Mesodermal cell (in vitro differentiated cells): ENCODE measurements at regions not wholly inside any gene's neighbourhood (a gene's known extent, or its start where the extent isn't known, plus 50 kb on each side); places are given as distances from the start of the nearest gene placed in this dataset.

Experiments
- H3K27ac ChIP-seq: 2 replicates; pipeline ENCODE4 v1.7.0; 2013; ENCODE audit warnings: mild to moderate bottlenecking, low read depth, low read length, moderate library complexity; ENCODE audit not compliant: severe bottlenecking
- H3K36me3 ChIP-seq: 2 replicates; pipeline ENCODE4 v1.7.1; 2013; ENCODE audit warnings: mild to moderate bottlenecking, low read length, moderate library complexity; ENCODE audit not compliant: control insufficient read depth, insufficient read depth
- H3K4me1 ChIP-seq: one replicate; pipeline ENCODE4 v1.7.1; 2013; ENCODE audit warnings: mild to moderate bottlenecking, low read length; ENCODE audit not compliant: insufficient read depth, control insufficient read depth, poor library complexity, severe bottlenecking
- H3K4me3 ChIP-seq: 2 replicates; pipeline ENCODE4 v1.7.0; 2013; ENCODE audit warnings: low read length, control low read depth, mild to moderate bottlenecking; ENCODE audit not compliant: insufficient read depth, poor library complexity, severe bottlenecking; ENCODE audit errors: extremely low read depth
- H3K9me3 ChIP-seq: 2 replicates; pipeline ENCODE4 v1.7.1; 2013; ENCODE audit warnings: mild to moderate bottlenecking, low read length, moderate library complexity; ENCODE audit not compliant: control insufficient read depth
- WGBS, 2 experiments: methylation state at CpG; one replicate each; pipeline ENCODE4 v1.1.5; 2013; ENCODE audit warnings: missing lambda C conversion rate in 2 of 2; ENCODE audit not compliant: insufficient coverage in 2 of 2; 5-methylcytosine and 5-hydroxymethylcytosine counted together

DNA sequence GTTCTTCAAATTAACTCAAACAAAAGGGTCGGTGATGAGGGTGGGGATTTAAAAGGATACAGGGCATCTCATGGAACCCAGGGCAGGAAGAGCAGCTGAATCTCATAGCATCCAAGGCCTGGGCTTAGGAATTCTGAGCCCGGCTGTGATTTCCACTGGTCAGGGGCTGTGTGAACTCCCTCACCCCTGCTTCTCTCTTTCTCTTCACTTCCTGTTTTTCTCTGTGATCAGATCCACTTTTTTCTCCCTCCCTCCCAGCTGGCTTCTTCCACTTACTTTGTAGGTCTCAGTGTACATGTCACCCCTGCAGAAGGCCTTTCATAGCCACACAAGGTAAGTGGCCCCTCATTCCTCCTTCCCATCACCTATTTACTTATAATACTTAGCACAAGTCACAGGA lies 68.2 kb upstream of the CORO2B start:
- Histone ChIP-seq H3K36me3 (no peaks in the 10 kb centered on the region), H3K4me1 (no peaks in the 10 kb centered on the region), H3K9me3 (no peaks in the 10 kb centered on the region), H3K4me3 (no peak overlapping the region), H3K27ac (no peak overlapping the region)
- 64 to 91% methylated on average over 1 of the region's 2 CpGs for WGBS, 2 experiments

DNA sequence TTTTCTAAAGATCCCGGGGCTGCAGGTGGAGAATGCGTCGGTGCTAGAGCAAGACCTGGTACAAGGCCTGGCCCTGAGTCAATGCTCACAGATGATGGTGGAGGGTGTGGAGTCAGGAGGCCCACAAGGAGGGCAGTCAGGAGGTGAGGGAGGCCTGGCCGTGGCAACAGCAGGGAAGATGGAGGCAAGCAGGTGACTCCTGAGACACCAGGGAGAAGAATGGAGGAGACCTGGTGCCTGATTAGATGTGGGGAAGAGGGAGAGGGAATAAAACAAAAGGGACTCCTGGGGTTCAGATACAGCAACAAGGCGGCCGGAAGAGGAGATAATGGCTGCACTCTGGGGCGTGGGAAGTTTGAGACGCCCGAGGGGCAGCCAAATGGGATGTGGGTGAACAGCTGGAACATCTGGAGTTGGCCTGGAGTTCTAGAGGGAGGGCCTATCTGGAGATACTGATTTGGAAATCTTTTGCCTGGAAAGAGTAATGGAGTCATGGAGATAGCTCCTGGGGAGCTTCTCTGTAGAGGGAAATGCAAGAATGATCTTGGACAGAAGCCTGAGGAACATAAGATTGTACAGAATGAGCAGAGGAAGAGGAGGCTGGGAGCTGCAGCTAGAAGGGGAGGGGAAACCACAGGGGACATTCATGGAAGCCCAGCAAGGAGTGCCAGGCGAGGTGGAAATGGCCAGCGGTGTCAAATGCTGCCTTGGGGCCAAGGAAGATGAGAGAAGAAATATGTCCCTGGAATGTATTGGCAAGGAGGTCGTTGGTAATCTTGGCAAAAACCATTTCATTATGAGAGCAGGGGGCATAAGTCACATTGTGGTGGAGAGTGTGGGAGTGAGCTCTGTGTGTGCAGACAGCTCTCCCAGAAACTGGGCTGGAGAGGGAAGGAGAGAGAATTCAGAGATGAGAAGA lies 67.5 kb upstream of the CORO2B start:
- H3K36me3 ChIP-seq, result no peaks in the 10 kb centered on the region
- no peak overlapping the region for H3K27ac ChIP-seq
- no peaks in the 10 kb centered on the region for H3K4me1 ChIP-seq
- WGBS, 2 experiments, result 91 to 92% methylated on average over 11 to 12 of the region's 12 CpGs
- no peaks in the 10 kb centered on the region for H3K9me3 ChIP-seq
- H3K4me3 ChIP-seq, result no peak overlapping the region

DNA sequence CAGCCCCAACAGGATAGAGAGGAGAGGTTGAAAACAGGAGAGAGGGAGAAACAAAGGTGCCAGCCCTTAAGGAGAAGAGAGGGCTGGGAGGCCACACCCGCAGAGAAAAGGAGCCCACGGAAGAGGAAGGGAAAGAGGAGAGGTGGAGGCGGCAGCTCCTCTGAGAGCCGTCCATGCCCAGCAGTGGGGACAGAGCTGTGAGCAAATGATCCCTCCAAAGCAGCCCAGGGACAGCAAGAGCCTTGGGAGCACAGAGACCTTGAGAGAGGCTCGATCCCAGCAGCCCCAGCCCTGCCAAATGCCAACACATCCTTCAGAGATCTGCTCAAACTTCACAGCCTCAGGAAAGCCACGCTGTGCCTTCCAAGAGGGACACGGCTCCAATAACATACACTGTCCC lies 66.7 kb upstream of the CORO2B start:
- Histone ChIP-seq H3K4me3 (no peak overlapping the region), H3K9me3 (no peaks in the 10 kb centered on the region), H3K36me3 (no peaks in the 10 kb centered on the region), H3K27ac (no peak overlapping the region), H3K4me1 (peaks cover 1% of the 10 kb centered on the region)
- 93 to 95% methylated on average over 7 of the region's 7 CpGs for WGBS, 2 experiments

DNA sequence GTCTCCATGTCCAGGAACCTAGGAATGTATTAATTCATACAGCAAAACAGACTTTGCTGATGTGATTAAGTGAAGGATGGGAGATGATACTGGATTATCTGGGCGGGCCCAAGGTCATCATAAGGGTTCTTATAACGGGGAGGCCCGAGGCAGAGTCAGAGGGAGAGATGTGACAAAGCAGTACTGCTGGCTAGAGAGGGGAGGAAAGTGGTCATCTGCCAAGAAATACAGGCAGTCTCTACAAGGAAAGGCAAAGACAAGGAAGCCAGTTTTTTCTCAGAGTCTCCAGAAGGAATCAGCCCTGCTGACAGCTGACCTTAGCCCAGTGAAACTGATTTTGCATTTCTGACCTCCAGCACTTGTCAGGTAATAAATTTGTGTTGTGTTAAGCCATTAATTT lies 66.2 kb upstream of the CORO2B start:
- Histone ChIP-seq H3K9me3 (no peaks in the 10 kb centered on the region), H3K27ac (no peak overlapping the region), H3K4me3 (no peak overlapping the region), H3K36me3 (no peaks in the 10 kb centered on the region), H3K4me1 (peaks cover 6% of the 10 kb centered on the region)
- WGBS, 2 experiments, result 90 to 100% methylated on average over 3 of the region's 3 CpGs

DNA sequence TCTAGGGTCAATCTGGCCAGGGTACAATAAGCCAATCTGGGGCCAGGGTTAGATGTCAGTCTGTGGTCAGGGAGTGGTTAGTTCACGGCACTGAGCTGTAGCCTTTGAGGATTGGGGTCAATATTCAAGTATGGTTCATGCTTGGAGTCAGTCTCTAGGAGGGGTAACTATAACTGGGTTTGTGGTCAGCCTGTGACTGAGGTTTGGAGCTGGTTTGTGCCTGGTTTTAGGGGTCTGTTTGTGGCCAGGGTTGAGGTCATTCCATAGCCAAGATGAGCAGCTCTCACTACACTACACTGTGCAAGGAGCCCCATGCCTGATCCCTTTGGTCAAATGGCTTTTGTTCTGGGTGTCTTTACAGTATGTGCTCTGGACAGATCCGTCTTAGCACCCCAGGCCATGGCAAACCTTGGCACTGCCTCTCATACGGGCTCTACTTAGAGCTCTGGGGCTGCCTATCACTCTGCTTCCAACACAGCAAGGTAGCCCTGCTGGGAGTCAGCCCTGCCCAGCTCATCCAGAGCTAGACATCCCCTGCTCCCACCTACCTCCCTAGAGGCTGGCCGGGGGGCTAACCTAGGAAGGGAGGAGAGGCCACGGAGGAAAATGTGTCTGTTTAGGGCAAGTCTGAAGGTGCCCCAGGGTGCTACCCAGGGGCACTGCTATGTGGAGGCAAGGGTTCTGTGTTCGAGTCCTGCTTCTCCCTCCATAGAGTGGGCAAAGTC lies 63.3 kb upstream of the CORO2B start:
- Histone ChIP-seq H3K36me3 (no peaks in the 10 kb centered on the region), H3K4me3 (no peak overlapping the region), H3K4me1 (peaks cover 12% of the 10 kb centered on the region), H3K9me3 (no peaks in the 10 kb centered on the region), H3K27ac (no peak overlapping the region)
- WGBS, 2 experiments, result 84 to 87% methylated on average over 3 to 5 of the region's 6 CpGs

DNA sequence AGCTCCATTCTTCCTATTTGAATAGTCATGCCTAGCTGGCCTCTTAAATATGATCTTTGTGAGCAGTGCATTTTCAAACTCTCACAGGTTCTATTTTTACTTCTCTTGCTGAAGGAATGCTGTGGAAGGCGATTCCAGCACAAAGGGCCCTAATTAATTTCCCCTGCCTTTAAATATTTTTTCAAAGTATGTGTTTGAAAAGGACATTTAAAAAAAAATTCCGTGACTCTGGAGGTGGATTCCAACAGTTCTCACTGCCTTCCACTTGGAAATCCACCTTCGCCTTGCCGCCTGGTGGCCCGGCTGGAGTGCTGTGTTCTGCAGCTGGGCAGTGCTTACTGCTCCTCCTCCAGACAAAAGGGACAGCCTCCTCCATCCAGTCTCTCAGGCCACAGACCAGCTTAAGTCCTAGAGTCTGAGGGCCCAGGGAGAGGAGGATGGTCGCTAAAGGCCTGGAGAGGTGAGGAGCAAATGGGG lies 61.5 kb upstream of the CORO2B start:
- Histone ChIP-seq H3K9me3 (no peaks in the 10 kb centered on the region), H3K4me1 (peaks cover 12% of the 10 kb centered on the region), H3K4me3 (no peak overlapping the region), H3K27ac (no peak overlapping the region), H3K36me3 (no peaks in the 10 kb centered on the region)
- 58 to 63% methylated on average over 1 to 4 of the region's 6 CpGs for WGBS, 2 experiments

DNA sequence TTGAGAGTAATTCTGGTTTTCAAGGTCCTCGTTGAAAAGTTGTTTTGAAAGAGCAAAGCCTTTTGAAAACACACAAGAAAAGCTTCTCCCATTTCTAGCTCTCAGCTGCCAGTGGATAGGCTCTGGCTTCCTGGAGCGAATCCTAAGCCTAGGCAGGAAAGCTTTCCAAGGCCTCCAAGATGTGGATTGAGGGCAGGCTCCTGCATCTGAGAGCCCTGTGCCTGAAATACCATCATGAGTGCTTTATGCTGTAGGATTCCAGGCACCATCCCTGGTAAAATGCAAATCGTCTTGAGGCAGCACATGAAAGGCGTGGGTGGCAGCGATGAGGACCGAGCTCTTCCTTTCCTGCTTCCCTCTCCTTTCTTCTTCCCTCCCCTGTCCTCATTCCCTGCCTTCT lies 60.7 kb upstream of the CORO2B start:
- WGBS, 2 experiments, result 54% methylated on average over 5 of the region's 6 CpGs
- H3K27ac ChIP-seq, result no peak overlapping the region

DNA sequence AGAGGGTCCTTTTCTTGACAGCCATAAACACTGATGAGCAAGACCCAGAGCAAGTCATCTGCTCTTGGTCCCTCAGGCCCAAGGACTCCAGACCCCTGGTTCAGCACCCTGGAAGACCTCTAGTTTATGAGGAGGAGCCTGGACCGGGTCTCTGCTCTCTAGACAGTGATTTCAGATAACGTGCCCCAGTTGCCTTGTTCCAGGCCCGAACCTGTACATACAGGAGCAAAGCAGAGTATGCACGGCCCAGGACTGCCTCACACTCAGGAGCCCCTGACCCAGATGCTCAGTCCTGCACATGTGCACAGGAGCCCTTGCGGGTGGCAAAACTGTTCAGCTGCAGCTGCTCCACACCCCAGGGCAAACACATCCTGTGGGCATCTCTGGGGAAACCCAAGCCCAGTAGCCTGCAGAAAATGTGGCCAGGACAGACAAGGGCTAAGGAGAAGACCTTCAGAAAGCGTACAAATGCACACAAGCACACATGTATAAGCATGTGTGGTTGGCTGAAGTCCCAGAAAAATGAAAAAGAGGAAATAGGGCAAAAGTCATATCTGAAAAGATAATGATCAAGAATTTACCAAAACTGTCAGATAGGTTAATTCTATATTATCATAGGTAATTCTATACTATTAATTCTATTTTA lies 59.9 kb upstream of the CORO2B start:
- Histone ChIP-seq H3K36me3 (no peaks in the 10 kb centered on the region), H3K27ac (no peak overlapping the region), H3K9me3 (no peaks in the 10 kb centered on the region), H3K4me3 (no peak overlapping the region), H3K4me1 (peaks cover 12% of the 10 kb centered on the region)
- WGBS, 2 experiments, result 97 to 99% methylated on average over 6 of the region's 6 CpGs

More for the DNA sequence above, 60.7 kb upstream of the CORO2B start:
- Histone ChIP-seq H3K9me3 (no peaks in the 10 kb centered on the region), H3K4me1 (peaks cover 12% of the 10 kb centered on the region), H3K36me3 (no peaks in the 10 kb centered on the region), H3K4me3 (no peak overlapping the region)

DNA sequence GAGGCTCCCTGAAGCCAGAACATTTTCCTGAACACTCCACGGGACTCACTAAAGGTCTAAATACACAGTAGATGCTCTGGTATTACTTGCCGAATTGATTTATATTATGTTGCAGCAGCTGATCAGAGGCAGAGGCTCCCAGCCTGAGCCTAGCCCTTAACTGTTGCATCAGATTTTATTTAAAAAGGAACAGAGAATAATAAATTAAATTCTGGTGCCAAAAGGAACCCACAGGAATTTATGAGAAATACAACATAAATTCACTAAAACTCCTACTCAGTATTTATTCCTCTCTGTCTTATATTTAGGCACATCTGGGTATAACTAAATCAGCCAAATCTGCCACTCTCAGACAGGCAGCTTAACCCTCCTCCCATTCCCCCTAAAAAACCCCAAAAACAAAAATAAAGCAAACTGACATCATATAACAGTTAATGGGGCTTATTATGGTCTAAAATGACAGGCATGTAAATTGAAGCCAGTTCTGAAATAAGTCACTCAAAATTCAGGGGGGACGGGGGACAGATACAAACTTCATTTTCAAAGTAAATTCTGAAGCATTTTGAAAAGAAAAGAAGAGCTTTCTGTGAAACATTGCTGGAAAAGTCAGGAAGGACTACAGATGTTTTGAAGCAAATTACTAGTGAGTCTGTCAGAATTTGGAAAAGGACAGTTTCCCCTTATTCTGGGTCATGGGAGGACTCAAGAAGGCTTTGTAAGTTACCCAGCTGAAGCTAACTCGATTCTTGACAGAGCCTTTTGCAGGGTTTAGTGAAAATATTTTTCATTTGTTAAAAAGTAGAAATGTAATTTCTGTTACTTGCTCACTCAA lies 53.8 kb upstream of the CORO2B start:
- H3K36me3 ChIP-seq, result no peaks in the 10 kb centered on the region
- no peaks in the 10 kb centered on the region for H3K9me3 ChIP-seq
- H3K4me1 ChIP-seq, result peaks cover 6% of the 10 kb centered on the region
- no peak overlapping the region for H3K4me3 ChIP-seq
- no peak overlapping the region for H3K27ac ChIP-seq
- WGBS, 2 experiments, result 87 to 92% methylated on average over 2 to 3 of the region's 4 CpGs

DNA sequence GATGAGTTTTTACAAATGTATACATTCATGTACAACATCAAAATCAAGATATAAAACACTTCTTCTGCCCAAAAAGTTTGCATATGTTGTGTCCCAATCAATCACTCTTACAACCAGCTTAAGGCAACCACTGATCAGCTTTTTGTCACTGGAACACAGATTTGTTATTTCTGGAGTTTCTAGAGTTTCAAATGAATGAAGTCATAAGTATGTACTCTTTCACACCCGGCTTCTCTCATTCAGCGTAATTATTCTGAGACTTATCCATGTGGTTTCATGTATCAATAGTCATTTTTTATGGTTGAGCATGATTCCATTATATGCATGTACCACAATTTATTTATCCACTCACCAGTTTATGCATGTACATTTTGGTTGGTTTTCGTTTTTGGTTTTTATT lies 53.0 kb upstream of the CORO2B start:
- H3K9me3 ChIP-seq, result no peaks in the 10 kb centered on the region
- no peaks in the 10 kb centered on the region for H3K36me3 ChIP-seq
- H3K4me1 ChIP-seq, result peaks cover 6% of the 10 kb centered on the region
- no peak overlapping the region for H3K4me3 ChIP-seq
- 86% methylated on average over 1 of the region's 3 CpGs; no CpG with 5 or more reads in 1 of the 2 experiments for WGBS, 2 experiments
- no peak overlapping the region for H3K27ac ChIP-seq
